ENCODE measurements at regions not wholly inside any gene's neighbourhood (a gene's known extent, or its start where the extent isn't known, plus 50 kb on each side); places are given as distances from the start of the nearest gene placed in this dataset.

- POLR2A ChIA-PET: no interaction called here
- Histone ChIP-seq H3K9ac (ENCODE audit: low read length) (no peak overlapping the region), H3K27ac (ENCODE audit: low read depth, low read length) (no peak overlapping the region), H3K79me2 (ENCODE audit: insufficient read depth, low read length) (no peaks in the 10 kb centered on the region), H3K27me3 (ENCODE audit: insufficient read depth, low read length) (no peaks in the 10 kb centered on the region), H4K20me1 (ENCODE audit: insufficient read depth) (no peaks in the 10 kb centered on the region), H2AFZ (ENCODE audit: low read depth, low read length, poor library complexity, severe bottlenecking) (no peak overlapping the region), H3K4me3 (replicated peaks in 1 of 2; ENCODE audit: low read depth in 1 of 2, low read length in 2 of 2) (no peak overlapping the region), H3K4me1 (ENCODE audit: control insufficient read depth in 1 of 2, insufficient read depth in 2 of 2, low read length in 2 of 2) (no peaks in the 10 kb centered on the region), H3K9me2 (ENCODE audit: insufficient read depth) (no peaks in the 10 kb centered on the region), H3K9me3 (ENCODE audit: control insufficient read depth in 1 of 2, insufficient read depth in 1 of 2, low read depth in 1 of 2, low read length in 2 of 2) (peaks cover 0 to 4% of the 10 kb centered on the region in 2 experiments; a peak in 2 of 4 replicates), H3K36me3 (ENCODE audit: control insufficient read depth in 1 of 2, insufficient read depth in 2 of 2, low read length in 2 of 2) (no peaks in the 10 kb centered on the region), H3K4me2 (ENCODE audit: low read length) (no peak overlapping the region)
- CTCF ChIA-PET: no interaction called here
- RAD21 ChIA-PET (ENCODE audit: low non-redundant PET in 1 of 2, low total read pairs in 2 of 2, uncharacterized antibody in 2 of 2, unreplicated experiment in 2 of 2): no interaction called here
- no TSS peak for BruUV-seq (replicated peaks)
- ATAC-seq (no peak), DNase-seq (ENCODE audit: low read depth, low spot score) (no peak)
- TF ChIP-seq SRF (IDR thresholded peaks at IDR 0.05; ENCODE audit: low read depth) (no peak), YY1 (IDR thresholded peaks at IDR 0.05; ENCODE audit: extremely low read depth, insufficient replicate concordance, low read depth, low read length) (no peak), POLR2AphosphoS5 (IDR thresholded peaks at IDR 0.05; ENCODE audit: low read depth, low read length) (no peak), EZH2 (IDR thresholded peaks at IDR 0.05) (no peak), FOSL1 (IDR thresholded peaks at IDR 0.05; ENCODE audit: low read depth) (no peak), TCF7L2 (IDR thresholded peaks at IDR 0.05; ENCODE audit: borderline replicate concordance, extremely low read depth, insufficient read depth, insufficient read length) (no peak), CTCF (IDR thresholded peaks at IDR 0.05 in 2 of 3, conservative IDR thresholded peaks at IDR 0.05 in 1 of 3; ENCODE audit: borderline replicate concordance in 1 of 3, insufficient read depth in 1 of 3, low read depth in 2 of 3, low read length in 2 of 3) (no peak), RAD21 (IDR thresholded peaks at IDR 0.05; ENCODE audit: low read depth) (no peak)
- intact Hi-C loops (cut with micrococcal nuclease): no loop called here
Measured at GRCh38 chr5:161149078-161149477, 297.1 kb upstream of the ATP10B start.

All from HCT116 (cell line).